ENCODE measurements at regions not wholly inside any gene's neighbourhood (a gene's known extent, or its start where the extent isn't known, plus 50 kb on each side); places are given as distances from the start of the nearest gene placed in this dataset.
"Not testable (repeated sequence)": the region's sequence is repeated elsewhere in the genome, so short reads cannot be mapped to it uniquely, and the experiment has no call there.

DNA sequence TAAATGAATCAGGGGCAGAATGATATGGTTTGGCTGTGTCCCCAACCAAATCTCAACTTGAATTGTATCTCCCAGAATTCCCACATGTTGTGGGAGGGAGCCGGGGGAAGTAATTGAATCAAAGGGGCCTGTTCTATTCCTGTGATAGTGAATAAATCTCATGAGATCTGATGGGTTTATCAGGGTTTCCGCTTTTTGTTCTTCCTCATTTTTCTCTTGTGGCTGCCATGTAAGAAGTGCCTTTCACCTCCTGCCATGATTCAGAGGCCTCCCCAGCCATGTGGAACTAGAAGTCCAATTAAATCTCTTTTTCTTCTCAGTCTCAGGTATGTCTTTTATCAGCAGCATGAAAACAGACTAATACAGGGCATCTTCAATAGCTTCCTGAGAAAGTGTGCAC is 107.0 kb downstream of the OTUD1 start:
- DNase-seq, result peak in 2 of 4 experiments; percentile 30 to 45

DNA sequence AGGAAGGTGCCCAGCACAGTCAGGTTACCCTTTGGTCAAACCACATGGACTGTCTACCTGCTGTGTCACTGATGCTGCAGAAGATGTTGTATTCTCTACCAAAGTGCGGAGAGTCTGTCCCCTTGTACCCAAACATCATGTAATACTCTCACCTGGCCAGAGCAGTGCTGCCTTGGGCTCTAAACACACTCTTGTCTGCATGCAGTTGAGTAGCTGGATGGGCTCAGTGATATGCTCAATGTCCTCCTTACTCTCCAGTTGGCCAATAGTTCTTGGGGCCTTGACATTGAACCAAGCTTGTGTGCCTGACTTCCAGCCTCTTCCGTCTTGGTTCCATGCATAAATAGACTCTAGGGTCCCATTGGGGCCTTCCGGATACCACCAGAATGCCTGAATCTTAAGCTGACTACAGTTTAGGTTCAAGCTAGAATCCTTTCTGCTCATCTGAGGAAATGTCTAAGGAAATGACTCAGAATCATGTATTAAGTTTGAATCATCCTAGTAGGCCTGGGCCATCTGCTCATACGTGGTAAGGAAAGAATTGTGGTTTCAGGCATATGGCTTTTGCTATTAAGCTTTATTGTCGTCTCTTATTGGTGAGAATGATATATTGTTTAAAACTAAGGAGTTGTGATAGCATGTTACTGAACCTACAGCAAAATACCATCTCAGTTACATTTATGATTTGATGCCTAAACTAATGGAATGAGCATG is 118.0 kb downstream of the OTUD1 start:
- peak; percentile 48 to 80 (median 64) for DNase-seq

DNA sequence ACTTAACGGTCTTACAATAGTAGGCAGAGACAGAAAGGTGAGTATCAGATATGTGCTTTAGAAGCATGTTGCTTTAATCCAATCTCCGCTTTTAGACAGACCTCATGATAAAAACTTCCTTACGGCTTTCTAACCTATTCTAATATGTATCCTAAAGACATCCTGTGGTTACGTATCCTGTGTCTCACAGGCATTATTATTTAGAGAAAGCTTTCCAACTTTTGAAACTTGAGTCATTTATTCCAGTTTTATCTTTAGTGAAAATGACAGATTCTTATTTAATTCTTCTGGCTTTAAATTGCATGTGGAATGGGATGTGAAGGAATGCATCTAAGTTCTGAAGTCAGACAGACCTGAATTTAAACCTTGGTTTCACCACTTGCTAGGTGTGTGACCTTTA is 118.9 kb downstream of the OTUD1 start:
- DNase-seq, result no peak

DNA sequence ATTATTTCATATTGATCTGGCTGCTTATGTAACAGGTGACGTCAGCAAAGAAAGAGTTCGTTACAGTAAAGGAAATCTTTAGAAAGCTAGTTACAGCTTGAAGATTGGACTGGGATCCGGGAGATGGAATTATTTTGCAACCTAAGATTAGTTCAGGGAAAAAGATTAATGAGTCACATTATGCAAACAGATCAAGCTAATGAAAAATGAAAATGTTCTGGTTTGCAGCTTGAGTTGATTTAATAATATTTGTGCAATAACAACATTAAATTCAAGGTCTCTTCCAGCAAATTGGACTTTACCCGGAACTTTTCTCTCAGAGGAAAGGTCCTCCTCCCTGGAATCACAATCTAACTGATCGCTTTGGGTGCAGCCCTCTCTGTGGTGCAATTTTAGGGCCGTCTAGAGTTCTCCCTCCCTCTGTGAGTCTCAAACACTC is 119.5 kb downstream of the OTUD1 start:
- DNase-seq, result no peak

DNA sequence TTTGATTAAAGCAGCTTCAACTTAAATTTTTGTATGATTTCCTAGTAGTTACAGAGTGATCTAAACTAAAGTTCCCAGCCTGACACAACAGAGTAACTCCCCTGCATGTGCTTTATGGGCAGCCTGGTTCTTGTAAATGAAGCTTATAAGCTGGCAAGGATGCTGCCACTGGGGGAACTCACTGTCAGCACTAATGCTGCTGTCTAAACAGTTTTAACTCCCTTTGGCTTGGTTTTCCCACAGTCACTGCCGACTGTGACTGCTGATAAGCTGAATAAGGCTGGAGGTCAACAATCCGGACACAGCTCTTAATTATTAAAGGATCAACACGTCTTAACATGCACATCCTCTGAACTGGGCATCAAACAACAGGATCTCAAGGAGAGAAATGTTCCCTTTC is 130.1 kb downstream of the OTUD1 start:
- no peak for DNase-seq

DNA sequence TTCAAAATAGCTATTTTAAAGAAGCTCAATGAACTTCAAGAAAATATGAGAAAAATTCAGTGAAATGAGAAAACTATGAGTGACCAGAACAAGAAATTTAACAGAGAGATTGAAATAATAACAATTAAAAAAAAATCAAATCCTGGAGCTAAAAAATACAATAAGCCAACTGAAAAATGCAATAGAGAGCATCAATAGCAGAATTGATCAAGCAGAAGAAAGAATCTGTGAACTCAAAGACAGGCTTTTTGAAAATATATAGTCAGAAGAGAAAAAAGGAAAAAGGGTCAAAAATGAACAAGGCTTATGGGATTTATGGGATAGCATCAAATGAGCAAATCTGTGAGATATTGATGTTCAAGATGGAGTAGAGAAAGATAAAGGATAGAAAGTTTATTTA is 133.0 kb downstream of the OTUD1 start:
- no peak for DNase-seq

DNA sequence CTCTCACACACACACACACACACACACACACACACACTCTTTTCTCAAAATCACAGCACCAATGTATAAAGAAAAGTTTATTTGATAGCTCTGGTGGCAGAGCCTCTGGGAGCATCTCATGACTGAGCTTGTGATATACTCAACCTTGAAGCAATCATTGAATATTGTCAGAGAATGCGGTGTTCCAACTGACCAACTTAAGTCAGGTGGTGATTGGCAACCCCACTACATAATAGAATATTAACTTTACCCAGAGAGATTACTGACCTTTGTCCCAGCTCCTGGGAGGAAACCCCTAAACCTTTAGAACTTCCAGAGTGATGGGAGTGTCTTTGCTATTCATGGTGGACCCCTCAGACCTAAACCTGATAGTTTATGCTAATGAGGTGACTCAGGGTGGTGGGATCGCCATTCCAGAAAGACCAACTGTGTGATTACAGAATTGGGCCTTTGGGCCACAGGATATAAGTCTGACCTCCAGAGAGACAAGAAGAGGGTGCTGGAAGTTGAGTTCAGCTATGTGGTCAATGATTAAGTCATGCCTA is 143.1 kb downstream of the OTUD1 start:
- DNase-seq, result no peak

DNA sequence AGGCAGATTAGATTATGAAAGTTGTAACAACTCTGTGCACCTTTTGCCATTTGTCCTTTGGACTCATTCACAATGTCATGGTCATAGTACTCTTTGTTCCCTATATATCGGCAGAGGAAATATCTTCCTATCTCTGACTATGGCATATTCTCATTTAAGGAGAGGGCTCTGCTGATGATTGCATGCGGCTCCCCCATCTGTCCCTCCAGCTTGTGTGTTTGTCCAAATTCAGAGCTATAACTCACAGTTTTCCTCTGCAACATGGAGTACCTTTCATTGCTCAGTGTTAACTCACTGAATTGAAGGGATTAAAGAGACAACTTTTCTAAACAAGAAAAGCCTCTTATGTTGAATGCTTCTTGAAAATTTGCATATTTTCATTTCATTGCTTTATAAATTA is 145.5 kb downstream of the OTUD1 start:
- no peak for DNase-seq

DNA sequence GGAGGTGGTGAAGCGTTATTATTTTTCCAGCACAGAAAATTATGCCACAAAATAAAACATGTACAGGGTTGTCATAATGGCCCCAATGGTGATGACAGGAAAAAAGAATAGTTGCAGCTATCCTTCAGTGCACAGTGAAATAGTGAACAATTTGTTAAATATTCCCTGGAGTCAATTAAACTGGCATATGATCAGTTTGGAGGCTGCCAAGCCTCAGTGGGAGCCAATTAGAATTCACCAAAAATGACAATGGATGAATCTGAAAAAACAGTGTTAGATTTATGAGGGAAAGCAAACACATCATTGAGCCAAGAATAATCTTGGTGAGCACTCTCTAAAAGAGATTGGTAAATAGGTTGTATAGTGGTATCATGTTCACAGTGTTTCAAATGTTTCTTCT is 146.3 kb downstream of the OTUD1 start:
- no peak for DNase-seq

DNA sequence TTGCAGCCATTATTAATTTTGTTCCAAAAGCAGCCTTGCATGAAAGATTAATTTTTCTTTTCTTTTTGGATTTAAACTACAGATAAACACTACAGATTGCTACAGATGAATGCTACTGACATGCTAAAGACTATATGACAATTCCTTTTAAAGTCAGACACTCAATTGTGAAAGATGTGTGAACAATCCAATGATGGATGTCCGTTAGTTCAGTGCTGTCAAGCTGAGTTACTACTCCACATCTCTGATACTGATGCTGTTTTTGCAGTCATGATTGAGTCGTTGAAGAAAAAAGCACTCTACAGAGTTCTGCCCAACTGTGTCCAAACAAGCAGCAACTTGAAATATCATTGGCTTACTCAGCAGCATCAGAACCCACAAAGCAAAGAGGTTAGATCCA is 146.8 kb downstream of the OTUD1 start:
- DNase-seq, result no peak

DNA sequence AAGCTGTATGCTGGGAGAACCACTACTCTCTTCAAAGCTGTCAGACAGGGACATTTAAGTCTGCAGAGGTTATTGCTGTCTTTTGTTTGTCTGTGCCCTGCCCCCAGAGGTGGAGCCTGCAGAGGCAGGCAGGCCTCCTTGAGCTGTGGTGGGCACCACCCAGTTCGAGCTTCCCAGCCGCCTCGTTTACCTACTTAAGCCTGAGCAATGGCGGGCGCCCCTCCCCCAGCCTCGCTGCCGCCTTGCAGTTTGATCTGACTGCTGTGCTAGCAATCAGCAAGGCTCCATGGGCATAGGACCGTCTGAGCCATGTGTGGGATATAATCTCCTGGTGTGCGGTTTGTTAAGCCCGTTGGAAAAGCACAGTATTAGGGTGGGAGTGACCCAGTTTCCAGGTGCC is 156.4 kb downstream of the OTUD1 start:
- DNase-seq, result not testable (repeated sequence)

DNA sequence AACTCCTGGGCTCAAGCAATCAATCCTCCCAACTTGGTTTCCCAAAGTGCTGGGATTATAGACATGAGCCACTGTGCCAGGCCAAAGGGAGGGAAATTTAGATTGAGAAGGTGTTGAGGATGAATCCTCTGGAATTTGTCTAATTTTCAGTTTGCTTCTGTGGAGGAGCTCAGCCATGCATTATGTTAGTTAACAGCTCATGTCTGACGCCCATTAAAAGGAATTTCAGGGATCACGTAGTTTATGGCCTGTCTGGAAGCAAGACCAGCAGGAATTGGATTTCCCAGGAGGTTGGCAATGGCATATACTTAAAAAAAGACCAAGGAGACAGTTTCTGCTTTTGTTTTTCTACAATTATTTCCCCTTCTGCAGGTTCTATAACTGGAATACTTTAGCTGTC is 165.7 kb downstream of the OTUD1 start:
- DNase-seq, result no peak

DNA sequence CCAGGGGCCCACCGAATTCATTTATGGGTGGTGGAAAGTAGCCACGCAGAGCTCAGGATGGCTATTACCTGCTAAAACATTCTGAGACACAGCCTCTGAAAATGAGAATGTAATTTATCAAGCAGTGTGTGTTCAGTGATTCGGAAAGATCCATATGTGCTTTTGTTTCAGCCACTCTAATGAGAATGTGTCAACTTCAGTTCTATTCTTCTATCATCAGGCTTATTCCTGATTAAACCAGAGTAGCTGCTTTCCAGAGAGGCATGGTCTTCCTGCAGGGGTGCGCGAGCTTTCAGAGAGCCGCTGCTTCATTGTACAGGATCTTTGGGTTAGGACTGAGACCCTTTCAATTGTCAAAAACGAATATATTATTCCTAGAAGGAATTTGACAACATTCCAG is 167.6 kb downstream of the OTUD1 start:
- DNase-seq, result no peak

DNA sequence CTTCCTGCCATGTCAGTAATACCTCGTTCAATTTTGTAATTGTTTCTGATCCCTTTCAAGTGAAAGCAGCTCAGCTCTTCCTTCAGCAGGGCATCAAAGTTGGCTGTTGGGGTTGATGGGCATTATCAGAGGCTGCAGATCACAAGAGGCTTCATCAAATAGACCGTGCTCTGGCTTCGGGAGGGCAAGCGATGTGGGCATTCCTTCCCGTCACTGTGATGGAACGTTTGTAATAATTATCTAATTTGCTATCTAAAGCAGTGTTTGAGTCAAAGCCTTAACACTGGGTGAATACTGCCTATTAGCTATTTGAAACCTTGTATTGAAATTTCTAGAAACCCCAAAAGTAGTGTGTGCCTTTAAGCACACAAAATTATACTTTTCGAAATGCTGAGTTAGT is 170.1 kb downstream of the OTUD1 start:
- no peak for DNase-seq

DNA sequence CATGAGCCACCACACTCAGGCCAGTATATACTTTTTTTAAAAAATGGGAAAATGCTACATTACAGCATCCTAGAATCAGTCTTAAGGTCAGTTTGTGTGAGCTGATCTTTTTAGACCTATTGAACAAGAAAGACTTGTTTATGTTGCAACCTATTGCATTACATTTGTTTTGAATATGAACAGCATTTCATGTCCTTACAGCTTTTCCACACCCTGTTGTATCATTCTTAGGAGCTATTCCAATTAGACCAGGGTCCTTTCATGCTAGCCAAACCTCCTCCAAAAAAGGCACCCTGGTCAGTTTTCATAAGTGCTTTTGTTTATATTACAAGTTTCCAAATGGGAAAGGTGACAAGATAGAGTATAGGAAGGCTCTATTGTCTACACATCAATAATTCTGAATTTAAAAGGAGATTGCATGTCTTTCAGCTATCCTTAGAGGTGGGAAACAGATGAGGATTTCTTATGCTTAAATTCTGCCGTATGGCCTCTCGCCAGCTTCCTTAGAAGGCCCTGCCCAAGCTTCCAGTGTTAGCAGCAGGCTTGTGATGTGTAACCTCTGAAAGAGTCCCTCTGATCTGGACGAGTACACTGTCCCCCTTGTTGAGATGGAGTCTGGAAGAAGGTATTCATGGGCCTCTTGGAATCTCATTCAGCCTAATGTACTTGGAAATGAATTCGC is 171.9 kb downstream of the OTUD1 start:
- DNase-seq, result no peak

DNA sequence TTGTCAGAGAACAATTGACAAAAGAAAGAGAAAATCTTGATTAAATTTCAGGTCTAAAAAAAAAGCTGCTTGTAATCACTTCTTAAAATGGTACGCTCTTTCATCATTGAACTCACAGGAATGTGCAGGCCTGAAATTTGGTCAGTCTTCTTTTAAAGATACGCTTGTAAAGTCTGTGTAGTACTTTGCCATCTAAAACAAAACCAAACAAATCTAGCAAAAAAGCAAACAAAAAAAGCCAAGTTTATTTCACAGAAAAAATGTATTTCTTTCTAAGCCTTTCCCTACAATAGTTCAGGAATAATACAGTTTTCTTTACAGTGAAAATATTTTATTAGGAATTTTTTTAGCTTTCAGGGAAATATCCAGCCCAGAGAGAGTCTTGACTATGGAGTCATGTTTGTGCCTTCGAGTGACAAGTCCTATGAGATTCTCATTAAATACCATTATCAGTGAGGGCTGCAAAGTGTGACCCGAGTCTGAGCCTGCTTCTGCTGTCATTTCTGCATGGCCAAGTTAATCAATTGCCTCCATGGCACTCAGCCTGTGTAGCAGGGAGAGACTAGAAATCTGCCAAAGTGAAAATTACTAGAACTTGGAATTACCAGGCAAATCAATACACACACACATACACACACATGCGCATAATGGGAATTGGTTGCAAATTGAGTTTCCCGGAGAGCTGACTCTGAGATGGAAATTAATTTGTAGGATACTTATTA is 172.6 kb downstream of the OTUD1 start:
- DNase-seq, result no peak

DNA sequence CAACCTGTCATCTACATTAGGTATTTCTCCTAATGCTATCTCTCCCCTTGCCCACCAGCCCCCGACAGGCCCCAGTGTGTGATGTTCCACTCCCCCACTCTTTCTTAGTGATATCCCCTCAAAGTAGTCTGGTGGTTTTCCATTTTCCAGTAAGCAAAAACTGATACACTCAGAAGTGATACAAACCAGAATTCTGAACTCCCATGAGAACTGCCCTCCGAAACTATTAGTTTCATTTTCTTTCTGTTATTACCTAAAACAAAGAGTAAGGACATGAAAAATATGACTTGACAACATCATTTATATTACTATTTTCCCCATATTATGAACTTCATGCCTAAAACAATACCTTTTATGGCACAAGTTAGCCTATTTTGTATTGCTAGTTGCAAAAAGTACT is 175.0 kb downstream of the OTUD1 start:
- DNase-seq, result no peak

DNA sequence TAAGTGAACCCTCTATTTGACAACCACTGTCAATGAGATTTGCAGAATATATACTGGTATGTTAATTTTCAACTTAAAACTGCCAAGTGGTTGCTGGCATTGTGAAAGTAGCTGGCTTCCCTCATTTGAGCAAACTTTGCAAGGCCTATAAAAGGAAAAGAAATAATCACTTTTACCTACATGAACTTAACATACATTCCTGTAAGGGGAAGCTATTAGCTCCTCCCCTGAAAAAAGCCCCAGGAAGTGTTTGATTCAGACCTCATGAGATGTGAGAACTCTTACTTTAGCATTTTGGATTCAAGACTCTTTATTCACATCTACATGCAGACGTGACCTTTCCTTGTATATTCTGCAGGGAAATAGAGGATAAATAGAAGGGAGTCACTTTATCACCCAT is 175.6 kb downstream of the OTUD1 start:
- DNase-seq, result peak in 1 of 4 experiments; percentile 5

DNA sequence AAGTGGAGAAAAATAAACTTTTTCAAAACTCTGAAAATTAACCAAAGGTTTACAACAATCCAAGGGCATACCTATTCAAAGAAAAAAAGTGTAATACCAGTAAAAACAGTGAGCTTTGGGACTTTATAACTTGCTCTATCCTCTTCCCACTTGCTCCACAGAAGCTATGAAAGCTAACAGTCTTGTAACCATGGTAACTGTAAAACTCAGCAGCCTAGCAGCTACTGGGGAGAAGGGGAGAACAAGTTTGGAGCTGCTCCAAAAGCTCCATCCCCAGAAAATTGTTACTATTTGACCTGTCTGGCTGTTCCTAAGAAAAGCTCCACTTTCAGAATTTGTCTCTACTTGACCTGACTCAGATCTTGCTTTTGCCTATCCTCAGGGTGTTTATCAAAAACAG is 191.5 kb downstream of the OTUD1 start:
- DNase-seq, result no peak

DNA sequence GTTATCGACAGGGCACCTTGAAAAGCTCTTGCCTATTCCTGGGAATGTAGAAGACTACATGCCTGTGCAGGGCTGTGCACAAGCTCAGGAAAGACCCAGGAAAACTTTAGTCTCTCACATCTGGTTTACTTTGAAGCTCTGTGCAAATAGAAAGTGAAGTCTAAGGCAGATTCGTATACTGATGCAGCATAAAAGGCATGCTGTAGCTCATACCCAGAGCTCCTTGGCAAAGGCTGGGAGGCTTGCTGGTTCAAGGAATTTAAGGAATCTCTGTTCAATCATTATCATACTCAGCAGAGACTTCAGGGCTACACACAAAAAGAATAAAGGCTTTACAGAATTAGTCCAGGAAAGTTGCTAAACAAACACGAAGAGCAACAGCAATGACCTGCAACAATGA is 192.0 kb downstream of the OTUD1 start:
- DNase-seq, result no peak

DNA sequence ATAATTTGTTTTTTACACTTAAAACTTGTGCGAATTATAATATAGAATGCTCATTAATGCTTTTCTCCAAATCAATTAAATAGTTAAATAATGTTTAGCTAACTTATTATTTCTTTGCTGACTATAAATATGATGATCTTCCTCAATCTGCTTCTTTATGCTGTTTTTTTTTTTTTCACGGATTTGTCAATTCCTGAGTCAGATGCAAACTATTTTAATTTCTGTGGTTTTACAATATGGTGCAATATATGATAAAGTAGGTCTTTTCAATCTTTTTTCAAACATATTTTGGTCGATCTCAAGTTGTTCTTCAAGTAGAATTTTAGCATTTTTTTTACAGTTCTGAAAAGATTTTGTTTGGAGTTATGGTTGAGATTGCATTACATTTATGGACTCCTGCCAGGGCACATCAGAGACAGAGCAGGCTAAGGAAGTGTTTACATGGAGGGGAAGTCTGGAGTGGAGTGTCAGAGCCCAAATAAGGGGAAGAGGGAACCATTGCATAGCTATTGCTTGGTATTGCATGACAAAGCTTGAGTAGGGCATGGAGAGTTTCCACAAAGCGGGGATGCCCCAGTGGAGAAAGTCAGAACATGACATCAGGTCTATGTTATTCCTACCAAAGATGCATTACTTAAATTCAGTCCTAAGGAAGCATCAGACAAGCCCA is 204.4 kb downstream of the OTUD1 start:
- peak; percentile 90 to 98 (median 94) for DNase-seq

DNA sequence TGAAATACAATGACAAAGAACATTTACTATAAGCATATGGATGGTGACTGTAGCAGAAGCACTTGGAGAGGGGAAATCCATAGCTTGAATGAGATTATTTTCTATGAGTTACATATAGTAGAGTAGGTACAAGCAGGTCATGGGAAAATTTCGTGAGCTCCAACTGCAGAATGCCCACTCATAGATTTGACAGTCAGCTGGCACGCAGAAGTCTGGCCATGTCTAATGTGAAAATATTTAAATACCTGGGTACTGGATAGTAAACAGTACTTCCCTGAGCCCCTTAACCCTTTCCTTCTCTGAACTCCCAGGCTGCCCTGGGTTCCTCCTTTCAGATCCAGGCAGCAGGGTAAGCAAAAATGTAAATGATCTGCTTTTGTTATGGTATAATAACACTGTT is 209.7 kb downstream of the OTUD1 start:
- DNase-seq, result no peak

DNA sequence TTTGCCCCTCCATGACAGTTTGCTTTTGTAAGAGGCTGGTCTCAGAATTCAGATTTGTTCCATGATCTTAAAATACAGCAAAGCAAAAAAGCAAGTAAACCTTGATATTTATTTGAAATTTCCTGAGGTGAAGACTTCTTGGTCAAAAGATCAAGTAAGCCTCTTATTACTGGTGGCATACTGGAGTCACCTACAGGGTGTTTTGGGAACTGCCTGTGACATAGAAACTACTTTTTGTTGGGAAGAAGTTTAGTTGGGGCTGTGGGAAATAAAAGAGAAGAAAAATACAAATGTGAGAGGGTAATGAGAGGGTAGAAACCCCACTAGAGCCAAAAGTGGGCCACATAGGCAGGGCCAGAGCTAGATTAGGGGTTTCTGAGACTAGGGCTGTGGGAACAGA is 217.9 kb downstream of the OTUD1 start:
- peak; percentile 57 to 75 (median 64) for DNase-seq
